IPS-NIHi11 (cell line): ENCODE measurements at regions not wholly inside any gene's neighbourhood (a gene's known extent, or its start where the extent isn't known, plus 50 kb on each side); places are given as distances from the start of the nearest gene placed in this dataset.

ENCODE experiments used
- DNase-seq: peaks from one replicate; pipeline ENCODE4 v3.0.0; 2012; ENCODE audit warnings: mixed read lengths, low spot score

GRCh38 chr7:50209461-50210135 is 94.9 kb upstream of the IKZF1 start:
- no peak for DNase-seq

GRCh38 chr7:50208378-50208982 is 96.0 kb upstream of the IKZF1 start:
- no peak for DNase-seq

GRCh38 chr7:50207686-50208255 is 96.7 kb upstream of the IKZF1 start:
- no peak for DNase-seq

GRCh38 chr7:50207251-50207564 is 97.3 kb upstream of the IKZF1 start:
- DNase-seq, result no peak

- no peak for DNase-seq
Measured at GRCh38 chr7:50206453-50207250, 97.9 kb upstream of the IKZF1 start.

GRCh38 chr7:50205011-50205410 is 99.5 kb upstream of the IKZF1 start:
- DNase-seq, result no peak

- DNase-seq, result no peak
Measured at GRCh38 chr7:50204581-50204980, 99.9 kb upstream of the IKZF1 start.

- DNase-seq, result no peak
Measured at GRCh38 chr7:50203521-50203920, 101.0 kb upstream of the IKZF1 start.

- no peak for DNase-seq
Measured at GRCh38 chr7:50202052-50202555, 102.4 kb upstream of the IKZF1 start.

- no peak for DNase-seq
Measured at GRCh38 chr7:50199824-50200223, 104.7 kb upstream of the IKZF1 start.

GRCh38 chr7:50197549-50197948 is 104.5 kb upstream of the ZPBP start:
- peak; percentile 78 for DNase-seq

GRCh38 chr7:50196719-50197118 is 103.7 kb upstream of the ZPBP start:
- DNase-seq, result no peak

- DNase-seq, result no peak
Measured at GRCh38 chr7:50190776-50191175, 97.7 kb upstream of the ZPBP start.

- no peak for DNase-seq
Measured at GRCh38 chr7:50189371-50189770, 96.3 kb upstream of the ZPBP start.

GRCh38 chr7:50185951-50186682 is 93.1 kb upstream of the ZPBP start:
- no peak for DNase-seq

- no peak for DNase-seq
Measured at GRCh38 chr7:50185208-50185607, 92.2 kb upstream of the ZPBP start.

- no peak for DNase-seq
Measured at GRCh38 chr7:50184271-50184990, 91.4 kb upstream of the ZPBP start.

- no peak for DNase-seq
Measured at GRCh38 chr7:50182759-50183158, 89.7 kb upstream of the ZPBP start.

- DNase-seq, result no peak
Measured at GRCh38 chr7:50181081-50181480, 88.0 kb upstream of the ZPBP start.

- no peak for DNase-seq
Measured at GRCh38 chr7:50178166-50178565, 85.1 kb upstream of the ZPBP start.

GRCh38 chr7:50174948-50175347 is 81.9 kb upstream of the ZPBP start:
- DNase-seq, result no peak
